Bronchial epithelial cell (primary cell): ENCODE measurements at regions not wholly inside any gene's neighbourhood (a gene's known extent, or its start where the extent isn't known, plus 50 kb on each side); places are given as distances from the start of the nearest gene placed in this dataset.
A peak's percentile ranks its signal among the peaks of the same experiment; 100 is the strongest.

Experiments
- DNase-seq: peaks from one replicate; pipeline ENCODE4 v3.0.0-alpha.2; 2010; ENCODE audit warnings: low read depth
- FAIRE-seq: peaks from 2 replicates; lab custom pipeline; 2011; peaks lifted over from hg19 to GRCh38; lab: Jason Lieb, UNC
- H3K27me3 ChIP-seq: 2 replicates; pipeline ENCODE4 v1.5.1; 2011; ENCODE audit warnings: low read length; ENCODE audit not compliant: control insufficient read depth, insufficient read depth
- H3K36me3 ChIP-seq: 2 replicates; pipeline ENCODE4 v1.5.1; 2011; ENCODE audit warnings: low read length; ENCODE audit not compliant: control insufficient read depth, insufficient read depth
- H3K4me3 ChIP-seq: 2 replicates; pipeline ENCODE4 v1.5.1; 2011; ENCODE audit warnings: mild to moderate bottlenecking, low read depth, low read length, control low read depth
- CTCF ChIP-seq: IDR thresholded peaks from 2 replicates; pipeline ENCODE4 v1.5.1; 2011; ENCODE audit warnings: mild to moderate bottlenecking, moderate library complexity, low read length, control low read depth, inconsistent platforms; ENCODE audit not compliant: insufficient read depth, severe bottlenecking

GRCh38 chr14:71711125-71711524 is 221.1 kb upstream of the RGS6 start:
- H3K4me3 ChIP-seq: no peak overlapping the region
- no peaks in the 10 kb centered on the region for H3K36me3 ChIP-seq
- TF ChIP-seq CTCF: no peak
- H3K27me3 ChIP-seq: no peaks in the 10 kb centered on the region
- DNase-seq: no peak
- no peak for FAIRE-seq

- FAIRE-seq (no peak), DNase-seq (peak; percentile 83)
- no peaks in the 10 kb centered on the region for H3K36me3 ChIP-seq
- H3K4me3 ChIP-seq: no peak overlapping the region
- no peak for TF ChIP-seq CTCF
- H3K27me3 ChIP-seq: no peaks in the 10 kb centered on the region
Measured at GRCh38 chr14:71711619-71712018, 220.6 kb upstream of the RGS6 start.

- no peak overlapping the region for H3K4me3 ChIP-seq
- H3K27me3 ChIP-seq: no peaks in the 10 kb centered on the region
- TF ChIP-seq CTCF: no peak
- H3K36me3 ChIP-seq: no peaks in the 10 kb centered on the region
- DNase-seq (no peak), FAIRE-seq (no peak)
Measured at GRCh38 chr14:71712478-71712877, 219.8 kb upstream of the RGS6 start.

GRCh38 chr14:71713016-71713415 is 219.2 kb upstream of the RGS6 start:
- FAIRE-seq (no peak), DNase-seq (no peak)
- Histone ChIP-seq H3K4me3 (no peak overlapping the region), H3K36me3 (no peaks in the 10 kb centered on the region), H3K27me3 (no peaks in the 10 kb centered on the region)
- TF ChIP-seq CTCF: no peak

- FAIRE-seq (no peak), DNase-seq (no peak)
- Histone ChIP-seq H3K27me3 (no peaks in the 10 kb centered on the region), H3K36me3 (no peaks in the 10 kb centered on the region), H3K4me3 (no peak overlapping the region)
- TF ChIP-seq CTCF: no peak
Measured at GRCh38 chr14:71713451-71713850, 218.8 kb upstream of the RGS6 start.

- H3K27me3 ChIP-seq: no peaks in the 10 kb centered on the region
- no peaks in the 10 kb centered on the region for H3K36me3 ChIP-seq
- TF ChIP-seq CTCF: no peak
- no peak overlapping the region for H3K4me3 ChIP-seq
- DNase-seq: no peak
- FAIRE-seq: no peak
Measured at GRCh38 chr14:71714225-71714624, 218.0 kb upstream of the RGS6 start.
